Epithelial cell of esophagus (primary cell): ENCODE measurements at regions not wholly inside any gene's neighbourhood (a gene's known extent, or its start where the extent isn't known, plus 50 kb on each side); places are given as distances from the start of the nearest gene placed in this dataset.
A peak's percentile ranks its signal among the peaks of the same experiment; 100 is the strongest.

Source experiments
- DNase-seq: peaks from one replicate; pipeline ENCODE4 v3.0.0; 2010; ENCODE audit warnings: low read depth
- H3K4me3 ChIP-seq: 2 replicates; pipeline ENCODE4 v1.5.1; 2011; ENCODE audit warnings: mild to moderate bottlenecking, low read length, control low read depth
- CTCF ChIP-seq: IDR thresholded peaks from 2 replicates; pipeline ENCODE4 v1.5.1; 2011; ENCODE audit warnings: low read depth, mild to moderate bottlenecking, low read length, control low read depth, inconsistent platforms; ENCODE audit not compliant: insufficient read depth; ENCODE audit errors: missing control alignments

GRCh38 chr6:87832025-87832825 is 130.2 kb upstream of the AKIRIN2 start:
- peak; percentile 46 for TF ChIP-seq CTCF
- H3K4me3 ChIP-seq = peak overlapping the region; percentile 41
- peak; percentile 40 for DNase-seq

GRCh38 chr6:87830907-87831306 is 128.9 kb upstream of the AKIRIN2 start:
- DNase-seq = no peak

GRCh38 chr6:87829622-87830121 is 127.6 kb upstream of the AKIRIN2 start:
- H3K4me3 ChIP-seq = no peak overlapping the region
- no peak for TF ChIP-seq CTCF
- DNase-seq = no peak

More at GRCh38 chr6:87830907-87831306, 128.9 kb upstream of the AKIRIN2 start:
- TF ChIP-seq CTCF = no peak
- no peak overlapping the region for H3K4me3 ChIP-seq

GRCh38 chr6:87828044-87828443 is 126.0 kb upstream of the AKIRIN2 start:
- DNase-seq = no peak
- TF ChIP-seq CTCF = no peak
- no peak overlapping the region for H3K4me3 ChIP-seq

- TF ChIP-seq CTCF = no peak
- no peak overlapping the region for H3K4me3 ChIP-seq
- DNase-seq = no peak
Measured at GRCh38 chr6:87827346-87827745, 125.3 kb upstream of the AKIRIN2 start.

- TF ChIP-seq CTCF = no peak
- no peak overlapping the region for H3K4me3 ChIP-seq
- no peak for DNase-seq
Measured at GRCh38 chr6:87826424-87826823, 124.4 kb upstream of the AKIRIN2 start.

- no peak overlapping the region for H3K4me3 ChIP-seq
- no peak for DNase-seq
- TF ChIP-seq CTCF = no peak
Measured at GRCh38 chr6:87825821-87826221, 123.8 kb upstream of the AKIRIN2 start.
